ENCODE measurements at regions not wholly inside any gene's neighbourhood (a gene's known extent, or its start where the extent isn't known, plus 50 kb on each side); places are given as distances from the start of the nearest gene placed in this dataset.

GRCh38 chr6:85143676-85144075 lies 306.2 kb upstream of the NT5E start:
- TF ChIP-seq YY1 (IDR thresholded peaks at IDR 0.05; ENCODE audit: insufficient read depth, insufficient read length) = no peak
- no peak for TF ChIP-seq ZNF274 (IDR thresholded peaks at IDR 0.05; ENCODE audit: low read depth, low read length)
- no peak for TF ChIP-seq SUZ12 (IDR thresholded peaks at IDR 0.05; ENCODE audit: extremely low read depth, insufficient read depth, insufficient read length)
